Mucosa of stomach (tissue), 1 donor: ENCODE measurements at regions not wholly inside any gene's neighbourhood (a gene's known extent, or its start where the extent isn't known, plus 50 kb on each side); places are given as distances from the start of the nearest gene placed in this dataset.

Experiments used
- H3K27me3 ChIP-seq: one replicate; pipeline ENCODE4 v1.7.0; 2013; ENCODE audit warnings: mild to moderate bottlenecking, low read length; ENCODE audit not compliant: control insufficient read depth, insufficient read depth
- H3K36me3 ChIP-seq: one replicate; pipeline ENCODE4 v1.7.0; 2013; ENCODE audit warnings: low read length; ENCODE audit not compliant: control insufficient read depth, insufficient read depth
- H3K4me1 ChIP-seq: one replicate; pipeline ENCODE4 v1.7.0; 2013; ENCODE audit warnings: mild to moderate bottlenecking, low read length; ENCODE audit not compliant: control insufficient read depth, insufficient read depth
- H3K4me3 ChIP-seq: one replicate; pipeline ENCODE4 v1.7.0; 2013; ENCODE audit warnings: low read length
- H3K9ac ChIP-seq: one replicate; pipeline ENCODE4 v1.7.0; 2013; ENCODE audit warnings: mild to moderate bottlenecking, low read length, moderate library complexity
- H3K9me3 ChIP-seq: one replicate; pipeline ENCODE4 v1.7.0; 2013; ENCODE audit warnings: mild to moderate bottlenecking, low read length, moderate library complexity; ENCODE audit not compliant: control insufficient read depth
- donor health status: Pancreatic carcinoma.

DNA sequence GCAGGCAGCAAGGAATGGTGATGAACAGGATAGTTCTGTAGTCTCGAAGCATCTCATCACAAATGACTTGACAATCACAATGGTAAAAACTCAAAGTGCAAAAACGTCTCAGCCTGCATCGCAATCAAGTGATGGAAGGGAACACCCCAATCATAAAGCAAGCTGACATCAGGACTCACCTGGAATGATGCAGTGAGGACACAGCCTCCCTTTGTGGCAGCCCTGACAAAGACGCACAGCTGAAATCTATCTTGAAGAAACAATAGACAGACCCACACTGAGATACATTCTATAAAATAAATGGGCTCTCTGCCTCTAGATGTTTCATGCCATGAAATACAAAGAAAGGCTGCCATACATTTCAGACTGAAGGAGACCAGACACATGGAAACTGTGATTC, 748.0 kb upstream of the IGFBP3 start:
- no peaks in the 10 kb centered on the region for H3K4me1 ChIP-seq
- no peaks in the 10 kb centered on the region for H3K36me3 ChIP-seq
- H3K4me3 ChIP-seq = no peak overlapping the region
- no peak overlapping the region for H3K9ac ChIP-seq
- no peaks in the 10 kb centered on the region for H3K9me3 ChIP-seq
- H3K27me3 ChIP-seq = no peaks in the 10 kb centered on the region

DNA sequence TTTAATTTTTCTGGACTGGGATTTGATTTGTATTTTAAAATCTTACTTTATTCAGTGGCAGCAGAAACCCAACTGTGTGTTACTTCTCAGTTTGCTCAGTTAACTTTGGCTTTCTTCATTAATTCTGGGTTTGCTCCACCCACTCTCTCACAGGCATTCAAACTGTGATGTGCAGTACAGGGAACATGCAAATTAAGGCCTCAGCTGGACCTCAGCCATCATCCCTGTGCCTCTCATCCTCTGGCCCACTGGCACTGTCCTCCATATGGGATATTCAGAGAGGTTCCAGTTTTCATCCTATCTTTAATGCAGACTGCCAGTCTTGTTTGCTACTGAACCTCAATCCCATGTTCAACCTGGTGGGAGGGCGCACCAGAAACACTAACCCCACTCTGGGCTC, 743.4 kb upstream of the IGFBP3 start:
- Histone ChIP-seq H3K27me3 (no peaks in the 10 kb centered on the region), H3K9me3 (no peaks in the 10 kb centered on the region), H3K4me3 (no peak overlapping the region), H3K9ac (no peak overlapping the region), H3K36me3 (no peaks in the 10 kb centered on the region), H3K4me1 (no peaks in the 10 kb centered on the region)

DNA sequence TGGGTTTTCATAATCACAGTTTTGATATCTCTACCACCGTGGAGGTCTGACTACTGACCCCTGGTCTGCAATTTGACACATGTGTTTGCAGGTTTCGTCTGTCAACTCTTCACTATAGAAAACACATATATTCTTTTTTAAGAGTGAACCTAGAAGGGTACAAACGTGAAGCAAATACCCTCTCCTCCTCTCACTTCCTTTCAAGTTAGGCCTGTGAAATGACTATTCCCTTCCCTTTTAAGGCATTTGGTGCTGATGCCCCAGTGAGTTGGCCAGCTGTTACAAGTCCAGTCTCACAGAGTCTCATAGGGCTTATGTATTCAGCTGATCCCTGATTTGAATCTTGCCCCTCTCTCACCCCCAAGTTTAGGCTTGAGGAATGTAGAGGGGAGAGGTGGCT, 742.0 kb upstream of the IGFBP3 start:
- Histone ChIP-seq H3K9ac (no peak overlapping the region), H3K4me1 (no peaks in the 10 kb centered on the region), H3K4me3 (no peak overlapping the region), H3K9me3 (no peaks in the 10 kb centered on the region), H3K36me3 (no peaks in the 10 kb centered on the region), H3K27me3 (no peaks in the 10 kb centered on the region)

DNA sequence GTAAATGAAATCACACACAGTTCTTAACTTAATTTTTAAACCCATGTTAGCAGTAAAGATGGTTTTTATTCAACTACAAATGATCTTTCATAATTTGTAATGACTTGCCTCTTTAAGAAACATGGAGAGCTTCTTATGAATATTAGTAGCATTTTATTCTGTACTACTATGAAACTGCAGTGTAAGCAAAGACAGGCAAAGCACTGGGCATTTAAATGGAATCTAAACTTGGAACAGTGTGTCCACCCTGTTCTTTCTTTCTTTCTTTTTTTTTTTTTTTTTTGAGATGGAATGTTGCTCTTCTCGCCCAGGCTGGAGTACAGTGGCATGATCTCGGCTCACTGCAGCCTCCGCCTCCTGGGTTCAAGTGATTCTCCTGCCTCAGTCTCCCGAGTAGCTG, 740.4 kb upstream of the IGFBP3 start:
- H3K9me3 ChIP-seq = no peaks in the 10 kb centered on the region
- no peak overlapping the region for H3K9ac ChIP-seq
- no peaks in the 10 kb centered on the region for H3K36me3 ChIP-seq
- no peaks in the 10 kb centered on the region for H3K4me1 ChIP-seq
- no peaks in the 10 kb centered on the region for H3K27me3 ChIP-seq
- no peak overlapping the region for H3K4me3 ChIP-seq

DNA sequence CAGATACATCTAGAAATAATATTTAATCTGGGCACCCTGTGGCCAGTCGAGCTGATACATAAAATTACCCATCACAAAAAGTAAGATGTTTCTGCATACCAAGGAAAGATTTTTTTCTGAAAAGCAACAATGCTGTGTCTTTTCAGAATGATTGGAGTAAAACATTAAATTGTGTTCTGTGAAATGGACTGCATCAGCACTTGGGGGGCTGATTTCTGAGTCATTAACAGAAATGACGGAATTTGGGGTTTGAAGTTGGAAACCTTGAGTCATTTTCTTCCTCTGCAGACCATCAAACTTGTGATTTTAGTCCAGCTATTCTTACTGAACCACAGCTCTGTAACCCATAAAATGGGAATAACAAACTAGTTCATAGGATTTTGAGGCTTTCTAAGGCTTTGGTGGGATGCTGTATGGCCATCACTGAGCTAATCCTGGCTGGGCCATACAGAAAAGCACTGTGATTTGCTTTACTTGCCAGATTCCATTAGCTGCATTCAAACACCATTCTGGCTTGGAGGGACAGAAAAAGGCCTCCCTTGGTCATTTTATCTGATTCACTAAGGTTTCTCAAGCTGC, 739.4 kb upstream of the IGFBP3 start:
- H3K36me3 ChIP-seq = no peaks in the 10 kb centered on the region
- H3K27me3 ChIP-seq = no peaks in the 10 kb centered on the region
- no peak overlapping the region for H3K9ac ChIP-seq
- H3K4me3 ChIP-seq = no peak overlapping the region
- H3K4me1 ChIP-seq = no peaks in the 10 kb centered on the region
- no peaks in the 10 kb centered on the region for H3K9me3 ChIP-seq

DNA sequence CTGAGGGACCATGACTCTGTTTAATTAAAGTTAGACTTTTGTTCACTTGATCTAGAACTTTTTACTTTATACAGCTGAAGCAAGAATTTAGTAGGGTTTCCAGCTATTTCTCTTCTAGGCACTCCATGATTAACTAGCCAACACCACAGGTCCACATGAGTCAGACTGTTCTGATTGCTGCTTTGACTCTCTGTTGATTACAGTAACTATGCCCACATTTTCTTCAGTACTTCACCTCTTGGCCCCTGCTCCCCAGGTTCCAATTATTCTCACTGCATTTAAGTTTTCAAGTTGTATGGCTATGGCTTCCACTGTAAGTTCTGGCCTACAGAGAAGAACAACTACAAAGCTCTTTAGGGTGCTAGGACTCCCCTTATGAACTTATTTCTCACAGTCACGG, 737.2 kb upstream of the IGFBP3 start:
- H3K4me1 ChIP-seq = no peaks in the 10 kb centered on the region
- no peaks in the 10 kb centered on the region for H3K9me3 ChIP-seq
- H3K9ac ChIP-seq = no peak overlapping the region
- H3K27me3 ChIP-seq = no peaks in the 10 kb centered on the region
- no peak overlapping the region for H3K4me3 ChIP-seq
- no peaks in the 10 kb centered on the region for H3K36me3 ChIP-seq

DNA sequence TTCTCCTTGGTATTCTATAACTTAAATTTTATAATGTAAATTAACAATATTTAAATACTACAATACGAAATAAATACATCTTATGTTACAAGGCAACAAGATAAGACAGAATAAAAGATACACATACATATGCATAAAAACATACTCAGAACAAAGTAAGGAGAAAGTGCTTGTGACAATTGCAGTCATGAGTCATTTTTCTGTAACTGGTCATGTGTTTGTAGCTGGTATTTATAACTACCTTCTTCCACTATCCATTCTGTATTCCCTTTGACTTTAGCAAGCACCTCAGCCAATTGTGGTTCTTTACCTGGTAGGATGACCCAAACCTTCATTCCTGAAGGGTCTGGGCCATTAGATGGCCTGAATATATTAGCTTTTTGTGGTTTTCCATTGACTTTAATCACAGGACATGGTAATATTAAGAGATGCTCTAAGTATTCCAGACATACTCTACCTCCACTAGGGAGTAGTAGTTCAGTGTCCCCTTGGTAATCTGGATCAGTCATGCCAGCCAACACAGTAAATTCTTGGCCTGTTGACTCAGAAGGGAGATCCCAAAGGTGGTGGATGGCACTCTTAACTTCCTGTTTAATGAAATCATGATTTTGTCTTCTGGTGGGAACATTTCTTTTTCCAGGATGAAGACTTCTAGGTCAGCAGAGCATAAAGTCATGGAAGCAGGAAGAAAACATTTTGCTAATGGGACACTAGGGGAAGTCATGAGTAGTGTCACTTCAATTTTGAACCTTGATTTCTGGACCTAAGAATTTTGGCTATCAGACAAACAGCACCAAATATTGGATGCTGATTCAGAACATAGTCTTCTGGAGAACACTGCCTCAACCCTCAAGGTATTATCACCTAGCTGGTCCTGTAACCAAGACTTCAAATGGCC, 733.7 kb upstream of the IGFBP3 start:
- Histone ChIP-seq H3K4me1 (peaks cover 12% of the 10 kb centered on the region), H3K9me3 (no peaks in the 10 kb centered on the region), H3K4me3 (no peak overlapping the region), H3K9ac (no peak overlapping the region), H3K36me3 (no peaks in the 10 kb centered on the region), H3K27me3 (no peaks in the 10 kb centered on the region)

DNA sequence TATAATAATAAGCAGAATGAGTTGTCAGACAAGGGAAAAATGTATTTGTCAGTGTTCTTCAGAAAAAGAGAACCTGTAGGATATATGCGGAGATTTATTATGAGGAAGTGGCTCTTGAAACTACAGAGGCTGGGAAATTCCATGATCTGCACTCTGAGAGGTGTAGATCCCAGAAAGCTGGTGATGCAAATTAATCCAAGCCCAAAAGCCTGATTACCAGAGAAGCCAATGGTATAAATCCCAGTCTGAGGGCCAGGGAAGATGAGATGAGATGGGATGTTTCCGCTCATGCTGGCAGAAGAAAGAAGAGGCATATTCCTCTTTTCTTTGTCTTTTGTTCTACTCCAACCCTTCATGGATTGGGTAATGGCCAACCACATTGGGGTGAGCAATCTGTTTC, 732.8 kb upstream of the IGFBP3 start:
- Histone ChIP-seq H3K9me3 (no peaks in the 10 kb centered on the region), H3K36me3 (no peaks in the 10 kb centered on the region), H3K9ac (no peak overlapping the region), H3K27me3 (no peaks in the 10 kb centered on the region), H3K4me3 (no peak overlapping the region), H3K4me1 (peaks cover 12% of the 10 kb centered on the region)

DNA sequence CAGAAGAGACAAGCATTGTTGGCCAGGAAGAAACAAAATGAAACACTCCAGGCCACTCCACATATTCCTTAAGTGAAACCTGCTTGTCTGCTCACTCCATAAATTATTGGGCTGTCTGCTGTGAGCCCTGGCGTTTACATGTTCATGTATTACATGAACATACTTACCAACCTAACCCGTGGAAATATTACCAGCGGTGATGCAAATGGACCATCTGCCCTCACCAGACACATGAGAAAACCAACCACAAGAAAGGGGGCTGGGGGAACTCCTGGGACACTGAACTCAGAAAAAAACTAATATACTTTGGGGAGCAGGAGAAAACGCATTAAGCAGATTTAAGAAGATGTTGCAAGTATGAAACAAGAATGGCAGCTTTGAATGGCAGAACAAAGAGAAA, 731.2 kb upstream of the IGFBP3 start:
- Histone ChIP-seq H3K9ac (peak overlapping the region; percentile 64), H3K4me3 (no peak overlapping the region), H3K9me3 (no peaks in the 10 kb centered on the region), H3K27me3 (no peaks in the 10 kb centered on the region), H3K36me3 (no peaks in the 10 kb centered on the region), H3K4me1 (peaks cover 12% of the 10 kb centered on the region)

DNA sequence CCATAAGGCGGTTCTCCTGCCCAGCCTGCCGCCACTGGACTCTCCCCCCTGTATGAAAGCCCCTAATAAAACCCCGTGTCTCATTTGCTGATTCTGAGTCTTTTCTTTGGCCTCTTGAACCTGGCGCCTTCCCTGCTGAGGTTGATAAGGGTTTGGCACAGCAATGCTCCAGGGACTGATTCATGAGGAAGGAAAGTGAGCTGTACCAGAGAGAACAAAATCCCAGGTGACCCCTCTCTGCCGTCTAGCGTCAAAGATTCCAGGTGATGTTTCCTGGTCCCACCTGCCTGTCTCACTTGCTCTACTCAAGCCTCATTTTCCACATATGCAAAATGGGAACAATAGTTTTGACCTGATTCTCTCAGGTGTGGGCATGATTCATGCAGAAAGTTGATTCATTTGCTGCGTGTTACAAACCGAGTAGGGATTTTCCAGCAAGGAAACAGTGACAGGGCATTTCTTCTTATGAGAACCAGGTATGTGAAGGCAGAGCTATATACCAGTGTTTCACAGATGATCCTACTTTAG, 730.6 kb upstream of the IGFBP3 start:
- H3K4me3 ChIP-seq = peak overlapping the region; percentile 9
- no peaks in the 10 kb centered on the region for H3K9me3 ChIP-seq
- no peaks in the 10 kb centered on the region for H3K27me3 ChIP-seq
- H3K36me3 ChIP-seq = no peaks in the 10 kb centered on the region
- H3K9ac ChIP-seq = peak overlapping the region; percentile 64
- H3K4me1 ChIP-seq = peaks cover 12% of the 10 kb centered on the region

DNA sequence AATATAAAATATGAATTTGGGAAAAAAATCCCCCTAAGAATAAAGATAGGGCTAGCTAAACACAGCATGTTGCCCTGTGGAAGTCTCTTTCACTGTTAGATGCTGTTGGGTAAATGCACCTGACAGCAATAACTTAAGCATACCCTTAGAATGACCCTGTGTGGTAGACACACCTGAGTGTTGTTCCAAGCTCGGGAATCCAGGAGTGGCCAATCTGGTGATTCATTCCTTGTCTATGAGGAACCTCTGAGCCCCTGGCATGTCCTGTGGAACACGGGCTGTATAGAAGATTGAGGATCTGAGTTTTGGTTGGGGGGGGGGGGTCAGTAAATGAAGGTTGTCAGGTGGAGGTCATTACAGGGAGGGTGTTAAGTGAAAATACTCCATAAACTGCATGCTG, 730.0 kb upstream of the IGFBP3 start:
- Histone ChIP-seq H3K36me3 (no peaks in the 10 kb centered on the region), H3K9ac (peak overlapping the region; percentile 64), H3K4me1 (peaks cover 12% of the 10 kb centered on the region), H3K27me3 (no peaks in the 10 kb centered on the region), H3K9me3 (no peaks in the 10 kb centered on the region), H3K4me3 (peak overlapping the region; percentile 9)

DNA sequence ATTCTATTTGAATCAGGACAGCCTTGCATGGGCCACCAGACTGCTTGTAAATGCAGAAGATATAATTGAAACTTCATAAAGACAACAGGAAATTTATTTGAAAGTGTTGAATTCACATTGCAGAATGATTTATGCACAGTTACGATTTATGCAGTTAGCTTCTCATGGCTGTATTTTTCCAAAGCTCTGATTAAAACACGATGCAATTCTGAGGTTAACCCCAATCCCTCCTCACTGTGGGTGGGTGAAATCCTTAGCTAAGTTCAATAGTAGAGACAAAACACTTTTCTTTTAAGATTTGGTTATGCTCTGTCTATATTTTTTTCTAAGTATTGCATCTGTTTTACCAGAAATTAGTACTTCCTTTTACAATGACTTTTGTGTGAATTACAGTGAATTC, 728.8 kb upstream of the IGFBP3 start:
- Histone ChIP-seq H3K4me3 (no peak overlapping the region), H3K36me3 (no peaks in the 10 kb centered on the region), H3K27me3 (no peaks in the 10 kb centered on the region), H3K4me1 (peaks cover 12% of the 10 kb centered on the region), H3K9ac (no peak overlapping the region), H3K9me3 (no peaks in the 10 kb centered on the region)
